Superior temporal gyrus (tissue), 1 donor: ENCODE measurements at regions not wholly inside any gene's neighbourhood (a gene's known extent, or its start where the extent isn't known, plus 50 kb on each side); places are given as distances from the start of the nearest gene placed in this dataset.
"Not testable (repeated sequence)": the region's sequence is repeated elsewhere in the genome, so short reads cannot be mapped to it uniquely, and the experiment has no call there.

Experiments used
- DNase-seq: peaks from one replicate; pipeline ENCODE4 v3.0.0-alpha.2; 2016; ENCODE audit errors: extremely low spot score

DNA sequence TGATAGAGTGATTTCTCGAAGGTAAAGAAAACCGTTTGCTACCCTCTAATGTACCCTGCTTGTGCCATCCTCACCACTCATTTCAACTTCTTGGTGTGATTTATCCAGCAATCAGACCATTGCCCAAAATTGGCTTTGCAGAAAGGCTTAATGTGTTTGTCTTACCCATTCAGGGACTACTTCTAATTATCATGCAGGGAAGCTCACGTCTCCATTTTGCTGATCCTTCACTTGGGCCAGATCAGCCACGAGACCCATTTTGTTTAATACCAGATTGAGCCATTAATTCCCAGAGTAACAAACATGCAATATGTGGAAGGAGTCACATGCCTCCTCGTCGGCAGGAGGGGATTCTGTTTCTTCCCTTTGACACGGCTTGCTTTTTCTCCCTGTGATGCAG lies 51.1 kb upstream of the CRY1 start:
- DNase-seq, result no peak

DNA sequence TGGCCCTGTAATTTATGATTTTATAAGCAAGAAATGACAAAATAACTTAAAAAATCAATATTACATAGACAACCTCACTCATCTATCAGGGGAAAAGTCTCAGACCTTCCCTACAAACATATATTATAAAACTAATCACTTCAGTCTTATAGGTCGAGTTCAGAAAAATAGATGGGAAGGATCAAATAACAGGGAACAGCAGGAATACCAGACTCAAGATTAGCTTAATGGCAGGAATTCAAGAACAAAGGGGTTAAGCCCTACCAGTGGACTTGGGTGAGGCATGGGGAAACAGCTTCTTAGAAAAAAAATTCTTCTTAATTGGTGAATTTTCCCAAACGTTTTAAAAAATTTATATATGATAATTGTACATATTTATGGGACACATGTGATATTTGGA lies 51.6 kb upstream of the CRY1 start:
- DNase-seq, result no peak

DNA sequence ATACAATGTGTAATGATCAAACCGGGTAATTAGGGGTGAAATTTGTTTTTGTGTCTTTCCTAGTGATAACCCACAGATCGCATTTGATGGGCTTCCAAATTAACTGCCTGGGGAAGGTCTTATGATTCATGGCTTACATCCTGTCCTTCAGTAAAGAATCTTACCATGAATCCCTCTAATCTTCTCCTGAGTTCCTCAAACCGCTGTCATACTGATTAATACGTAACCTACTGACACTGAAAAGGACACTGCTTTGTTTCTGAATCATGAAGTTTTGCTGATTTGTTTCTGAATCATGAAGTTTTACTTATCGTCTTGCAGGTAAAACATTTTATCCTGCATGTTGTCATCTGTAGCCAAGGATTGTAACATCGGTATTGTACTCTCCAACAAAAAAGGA lies 52.0 kb upstream of the CRY1 start:
- DNase-seq, result no peak

DNA sequence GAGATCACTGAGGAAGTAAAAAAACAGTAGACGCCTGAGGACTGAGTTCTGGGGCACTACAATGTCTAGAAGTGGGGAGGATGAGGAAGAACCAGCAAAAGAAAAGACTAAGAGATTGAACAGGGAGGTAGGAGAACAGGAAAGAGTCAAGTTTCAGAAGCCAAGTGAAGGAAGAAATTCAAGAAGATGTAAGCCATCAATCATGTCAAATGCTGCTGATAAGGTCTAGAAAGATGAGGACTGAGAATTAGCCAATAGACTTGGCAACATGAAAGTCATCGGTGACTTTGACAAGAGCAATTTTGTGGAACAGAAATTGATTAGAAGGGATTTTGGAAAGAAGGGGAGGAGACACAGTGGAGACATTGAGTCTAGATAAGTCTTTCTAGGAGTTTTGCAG lies 54.8 kb upstream of the CRY1 start:
- DNase-seq, result no peak

DNA sequence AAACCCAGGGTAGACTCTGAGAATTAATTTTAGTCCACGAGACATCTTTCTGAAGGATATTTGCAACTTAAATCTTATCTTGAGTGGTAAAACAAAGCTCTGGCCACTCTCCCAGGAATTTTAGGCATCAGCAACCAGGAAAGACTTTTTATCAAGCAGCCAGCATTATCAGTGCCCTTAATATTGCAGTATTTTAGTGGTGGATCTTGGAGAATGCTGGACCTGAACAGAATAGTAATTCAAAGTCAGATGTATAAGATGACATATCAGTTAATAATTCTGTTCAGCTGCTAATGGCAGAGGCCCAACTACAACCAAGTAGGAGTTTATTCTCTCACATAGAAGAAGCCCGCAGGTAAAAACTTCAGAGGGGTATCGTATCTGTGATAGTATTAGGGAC lies 59.0 kb upstream of the CRY1 start:
- no peak for DNase-seq

DNA sequence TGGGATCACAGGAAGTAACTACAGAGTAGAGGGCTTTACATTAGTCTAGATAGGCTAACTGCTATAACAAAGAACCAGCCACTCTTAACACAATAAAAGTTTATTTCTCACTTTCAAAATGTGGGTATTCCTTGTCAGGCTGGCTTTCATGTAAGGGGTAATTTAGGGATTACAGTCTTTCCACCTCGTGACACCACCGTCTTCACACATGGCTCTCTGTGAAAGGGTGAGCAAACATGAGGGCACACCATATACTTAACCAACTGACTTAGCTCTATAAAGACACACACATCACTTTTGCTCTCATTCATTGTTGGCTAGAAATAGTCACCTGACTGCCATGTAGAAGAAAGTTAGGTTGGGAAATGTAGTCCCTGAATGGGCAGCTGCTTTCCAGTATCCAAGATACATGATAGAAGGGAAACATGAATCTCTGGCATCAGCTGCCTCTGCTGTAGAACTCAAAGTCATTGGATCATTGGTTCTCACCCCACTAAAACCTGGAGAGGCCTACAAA lies 66.1 kb upstream of the CRY1 start:
- no peak for DNase-seq

DNA sequence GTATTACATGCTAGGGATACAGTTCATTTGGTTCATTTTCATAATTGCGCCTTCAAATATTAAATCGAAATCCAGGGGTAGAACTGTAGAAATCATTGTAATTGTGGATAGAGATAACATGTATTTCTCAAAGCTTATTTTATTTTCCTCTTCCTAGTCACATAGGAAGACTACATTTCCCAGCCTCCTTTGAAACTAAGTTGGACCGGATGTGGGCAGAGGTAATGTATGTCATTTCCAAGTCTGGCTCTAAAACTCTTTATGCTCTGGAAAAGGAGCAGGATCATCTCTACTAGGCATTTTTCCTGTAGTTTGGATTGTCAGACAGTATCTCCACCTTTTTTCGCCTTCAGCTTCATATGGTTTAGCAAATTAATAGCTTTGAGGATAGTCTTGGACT lies 70.1 kb upstream of the CRY1 start:
- no peak for DNase-seq

DNA sequence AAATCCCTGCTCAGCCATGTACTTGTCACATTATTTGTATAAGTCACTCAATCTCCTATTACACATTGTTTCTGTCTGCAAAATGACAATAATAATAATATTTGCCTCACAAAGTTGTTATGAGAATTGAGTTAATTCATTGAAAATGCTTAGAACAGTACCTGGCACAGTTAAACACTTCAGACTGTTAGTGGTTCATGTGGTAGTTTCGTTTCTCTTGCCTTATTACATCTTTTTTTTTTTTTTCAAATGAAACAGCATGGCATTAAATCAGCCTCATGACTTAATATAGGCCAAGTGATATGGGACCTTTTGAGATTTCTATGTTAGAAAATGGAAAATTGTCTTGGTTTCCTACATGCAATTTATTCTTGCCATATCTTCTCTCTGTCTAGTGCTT lies 71.0 kb upstream of the CRY1 start:
- no peak for DNase-seq

DNA sequence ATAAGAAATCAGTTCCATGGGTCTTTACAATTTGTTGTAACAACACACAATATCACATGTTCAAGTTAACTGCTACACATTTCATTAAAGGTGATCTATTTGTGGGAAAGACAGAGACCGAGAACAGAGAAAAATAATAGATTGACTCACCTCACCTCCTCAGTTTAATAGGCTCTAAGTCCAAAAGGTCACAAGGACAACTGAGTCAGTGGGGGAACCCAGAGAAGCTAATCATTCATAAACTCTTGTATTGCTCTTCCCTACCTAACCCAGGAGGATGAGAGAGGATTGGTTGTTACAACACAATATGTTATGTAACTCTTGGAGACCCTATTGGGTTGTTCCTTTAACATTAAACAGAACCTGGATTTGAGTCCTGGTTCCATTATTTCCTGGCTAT lies 72.2 kb upstream of the CRY1 start:
- no peak for DNase-seq

DNA sequence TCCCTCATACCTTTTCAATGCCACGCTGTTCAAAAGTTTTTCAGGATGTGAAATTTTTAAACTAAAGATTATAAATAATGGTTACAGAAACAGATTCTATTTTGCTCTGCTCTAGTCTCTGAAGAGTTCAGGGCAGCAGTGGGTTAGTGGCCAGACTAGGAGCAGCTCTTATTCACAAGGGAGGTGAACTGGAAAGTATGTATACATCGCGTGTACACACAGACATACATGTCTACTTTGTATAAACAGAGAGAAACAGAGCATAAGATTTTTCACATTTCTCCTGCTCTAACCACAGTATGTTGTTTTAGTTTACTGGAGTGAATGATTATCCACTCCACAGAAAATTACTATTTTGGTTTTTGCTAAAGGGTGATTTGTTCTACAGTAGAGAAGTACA lies 74.4 kb upstream of the CRY1 start:
- DNase-seq, result no peak

DNA sequence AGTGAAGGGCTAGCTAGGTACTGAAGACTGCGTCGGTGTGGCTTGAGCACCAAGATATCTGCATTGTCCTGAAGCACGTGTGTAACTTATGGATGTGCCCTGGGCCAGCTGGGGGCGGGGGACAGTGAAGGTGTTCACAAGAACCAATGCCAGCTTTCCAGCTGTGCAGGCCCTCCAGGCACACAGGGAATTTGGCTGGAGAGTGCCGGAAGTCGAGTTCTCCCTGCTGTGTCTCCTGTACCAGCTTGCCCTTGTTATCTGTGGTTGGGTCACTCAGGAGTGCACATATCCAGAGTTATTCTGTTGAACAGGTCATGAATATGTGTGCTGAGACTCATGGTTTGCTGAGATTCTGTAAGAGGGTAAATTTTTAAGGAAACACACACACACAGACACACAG lies 75.9 kb upstream of the CRY1 start:
- no peak for DNase-seq

DNA sequence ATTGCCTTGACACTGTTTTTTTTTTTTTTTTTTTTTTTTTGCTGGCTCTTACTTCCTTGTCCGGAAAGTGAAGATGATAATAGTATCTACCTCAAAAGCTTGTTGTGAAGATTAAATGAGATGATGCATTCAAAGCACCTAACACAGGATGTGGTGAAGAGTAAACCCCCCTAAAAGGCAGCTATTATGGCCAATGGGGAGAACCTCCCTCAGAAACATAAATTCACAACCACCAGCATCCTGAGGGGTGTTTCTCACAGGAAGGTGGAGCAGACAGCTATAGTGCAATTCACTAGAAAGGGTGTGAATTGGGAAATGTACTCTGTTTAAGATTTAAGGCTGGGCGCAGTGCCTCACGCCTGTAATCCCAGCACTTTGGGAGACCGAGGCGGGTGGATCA lies 85.4 kb upstream of the CRY1 start:
- DNase-seq, result no peak

DNA sequence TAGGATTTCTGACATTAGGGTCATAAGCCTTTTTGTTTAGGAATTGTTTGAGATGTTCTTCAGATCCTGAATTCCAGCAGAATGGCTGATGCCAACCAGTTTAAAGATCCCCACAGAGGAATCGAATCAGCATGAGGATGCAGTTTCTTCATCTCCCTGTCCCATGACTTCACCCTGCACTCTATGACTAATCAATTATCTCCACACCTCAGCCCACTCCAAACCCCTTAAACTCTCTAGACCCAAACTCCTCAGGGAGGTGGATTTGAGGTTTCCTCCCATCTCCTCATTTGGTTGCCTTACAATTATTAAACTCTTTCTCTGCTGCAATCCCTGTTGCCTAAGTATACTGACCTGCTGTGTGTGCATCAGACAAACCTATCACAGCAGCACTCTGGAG lies 86.5 kb upstream of the CRY1 start:
- no peak for DNase-seq

DNA sequence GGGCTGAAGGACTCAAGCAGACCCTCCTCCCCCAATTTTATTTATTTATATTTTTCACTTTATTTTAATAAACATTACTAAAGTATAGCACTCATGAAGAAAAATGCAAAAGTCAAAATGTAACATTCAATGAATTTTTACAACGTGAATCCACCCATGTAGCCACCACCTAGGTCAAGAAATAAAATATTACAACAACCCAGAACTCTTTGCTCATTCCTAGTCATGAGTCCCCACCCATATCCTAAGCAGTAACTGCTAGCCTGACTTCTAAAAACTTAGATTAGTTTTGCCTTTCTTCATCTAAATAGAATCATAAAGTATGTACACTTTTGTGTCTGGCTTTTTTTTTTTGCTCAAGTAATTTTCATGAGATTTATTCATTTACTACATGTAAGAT lies 86.9 kb upstream of the CRY1 start:
- DNase-seq, result no peak

DNA sequence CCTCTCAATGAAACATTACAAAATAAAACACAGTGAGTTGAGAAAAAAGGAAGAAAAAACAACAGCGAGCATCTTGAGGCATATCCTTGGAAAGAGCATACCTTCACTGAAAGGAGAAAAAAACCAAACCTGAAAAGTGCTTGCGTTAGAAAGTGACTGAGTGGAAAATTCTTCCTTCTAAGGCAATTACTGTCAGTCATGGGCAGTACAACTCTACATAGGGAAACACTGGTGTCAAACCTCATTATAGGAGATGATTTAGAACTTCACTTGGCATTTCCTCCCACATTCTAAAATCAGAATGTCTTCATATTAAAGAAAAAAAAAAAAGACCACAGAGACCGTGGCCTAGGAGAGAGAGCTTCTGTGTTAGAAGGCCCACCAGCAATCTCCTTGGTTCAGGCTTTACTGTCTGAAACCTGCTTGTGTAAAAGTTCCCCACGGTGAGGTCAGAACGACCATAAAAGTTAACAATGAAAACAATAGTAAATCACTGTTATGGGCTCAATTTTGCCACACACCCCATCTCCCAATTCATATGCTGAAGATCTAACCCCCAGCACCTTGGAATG lies 91.1 kb upstream of the CRY1 start:
- no peak for DNase-seq

DNA sequence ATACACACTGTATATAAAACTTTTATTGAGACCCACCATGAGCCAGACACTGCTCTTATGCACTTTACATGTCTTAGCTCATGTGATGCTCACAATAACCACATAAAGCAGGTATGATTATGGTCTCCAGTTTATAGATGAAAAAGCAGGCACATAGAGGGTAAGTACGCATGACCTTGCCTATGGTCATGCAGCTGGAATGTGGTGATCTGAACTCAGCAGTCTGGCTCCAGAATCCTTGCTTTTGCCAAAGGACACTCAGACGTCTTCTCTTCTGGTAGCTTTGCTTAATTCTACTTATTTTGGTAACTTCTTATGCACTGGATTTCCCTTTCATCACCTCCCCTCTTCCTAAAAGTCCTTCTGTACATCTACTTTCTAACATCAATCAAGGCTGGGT lies 103.3 kb upstream of the CRY1 start:
- no peak for DNase-seq

DNA sequence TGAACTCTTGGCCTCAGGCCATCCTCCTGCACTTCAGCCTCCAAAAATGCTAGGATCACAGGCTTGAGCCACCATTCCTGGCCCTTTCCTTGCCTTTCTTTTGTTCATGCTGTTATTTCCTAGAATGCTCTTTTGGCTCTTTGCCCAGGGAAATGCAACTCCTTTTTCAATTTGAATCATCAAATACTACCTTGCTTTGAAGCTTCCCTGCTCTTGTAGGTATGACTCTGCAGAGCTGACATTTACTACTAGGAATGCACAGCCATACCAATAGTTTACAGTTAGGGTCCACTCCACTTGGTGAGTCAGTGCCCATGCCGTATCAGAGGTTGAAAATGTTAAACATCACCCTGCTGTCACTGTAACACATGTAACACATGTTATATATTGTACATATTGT lies 107.0 kb upstream of the CRY1 start:
- no peak for DNase-seq

DNA sequence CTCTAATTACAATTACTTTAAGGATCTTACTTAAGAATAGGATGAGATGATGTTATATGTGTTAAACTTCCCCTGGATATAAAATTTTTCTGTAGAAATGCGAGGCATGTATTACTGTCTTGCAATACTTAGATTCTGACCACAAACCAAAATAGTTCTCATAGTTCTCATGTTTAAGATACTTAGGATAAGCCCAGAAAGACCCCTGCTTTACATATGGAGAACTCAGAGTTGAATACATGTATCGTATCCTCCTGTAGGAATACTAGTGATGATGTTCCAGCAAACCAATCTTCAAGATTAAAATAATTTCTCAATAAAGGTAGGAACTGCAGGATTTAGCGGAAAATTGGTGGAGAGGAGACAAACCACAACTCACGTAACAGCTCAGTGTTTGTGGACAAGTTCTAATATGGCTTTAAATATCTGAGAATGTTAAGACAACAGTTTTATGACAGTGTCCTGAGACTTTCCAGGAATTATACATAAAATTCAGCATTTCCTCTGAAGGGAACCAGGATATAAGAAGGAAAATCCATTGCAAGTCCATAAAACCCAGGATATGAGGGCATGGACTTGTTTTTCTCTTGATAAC lies 114.7 kb upstream of the CRY1 start:
- DNase-seq, result no peak

DNA sequence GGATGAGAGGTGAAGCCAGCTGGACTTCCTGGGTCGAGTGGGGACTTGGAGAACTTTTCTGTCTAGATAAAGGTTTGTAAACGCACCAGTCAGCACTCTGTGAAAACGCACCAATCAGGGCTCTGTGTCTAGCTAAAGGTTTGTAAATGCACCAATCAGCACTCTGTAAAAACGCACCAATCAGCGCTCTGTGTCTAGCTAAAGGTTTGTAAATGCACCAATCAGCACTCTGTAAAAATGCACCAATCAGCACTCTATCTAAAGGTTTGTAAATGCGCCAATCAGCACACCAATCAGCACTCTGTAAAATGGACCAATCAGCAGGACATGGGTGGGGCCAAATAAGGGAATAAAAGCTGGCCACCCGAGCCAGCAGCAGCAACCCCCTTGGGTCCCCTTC lies 116.4 kb upstream of the CRY1 start:
- not testable (repeated sequence) for DNase-seq

DNA sequence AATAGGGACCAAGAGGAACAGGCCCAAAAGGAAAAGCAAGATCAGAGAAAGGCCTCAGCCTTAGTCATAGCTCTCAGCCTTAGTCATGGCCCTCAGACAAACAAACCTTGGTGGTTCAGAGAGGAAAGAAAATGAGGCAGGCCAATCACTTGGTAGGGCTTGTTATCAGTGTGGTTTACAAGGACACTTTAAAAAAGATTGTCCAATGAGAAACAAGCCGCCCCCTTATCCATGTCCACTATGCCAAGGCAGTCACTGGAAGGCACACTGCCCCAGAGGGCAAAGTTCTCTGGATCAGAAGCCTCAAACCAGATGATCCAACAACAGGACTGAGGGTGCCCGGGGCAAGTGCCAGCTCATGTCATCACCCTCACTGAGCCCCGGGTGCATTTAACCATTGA lies 121.0 kb upstream of the CRY1 start:
- DNase-seq, result not testable (repeated sequence)

DNA sequence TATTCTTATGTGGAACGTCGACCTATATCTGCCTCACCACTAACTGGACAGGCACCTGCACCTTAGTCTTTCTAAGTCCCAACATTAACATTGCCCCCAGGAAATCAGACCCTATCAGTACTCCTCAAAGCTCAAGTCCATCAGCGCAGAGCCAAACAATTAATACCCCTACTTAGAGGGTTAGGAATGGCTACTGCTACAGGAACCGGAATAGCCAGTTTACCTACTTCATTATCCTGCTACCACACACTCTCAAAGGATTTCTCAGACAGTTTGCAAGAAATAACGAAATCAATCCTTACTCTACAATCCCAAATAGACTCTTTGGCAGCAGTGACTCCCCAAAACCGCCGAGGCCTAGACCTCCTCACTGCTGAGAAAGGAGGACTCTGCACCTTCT lies 123.1 kb upstream of the CRY1 start:
- not testable (repeated sequence) for DNase-seq

DNA sequence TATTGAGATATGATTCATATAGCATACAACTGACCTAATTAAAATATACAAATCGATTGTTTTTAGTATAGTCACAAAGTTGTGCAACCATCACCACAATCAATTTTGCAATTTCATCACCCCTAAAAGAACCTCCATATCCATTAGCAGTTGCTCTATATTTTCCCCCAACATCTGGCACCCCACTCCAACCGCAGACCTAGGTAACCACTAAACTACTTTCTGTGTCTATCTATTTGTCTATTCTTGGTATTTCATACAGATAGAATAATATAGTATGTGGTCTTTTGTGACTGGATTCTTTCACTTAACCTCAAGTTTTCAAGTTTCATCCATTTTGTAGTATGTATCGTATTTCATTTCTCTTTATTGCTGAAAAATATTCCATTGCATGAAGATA lies 126.0 kb upstream of the CRY1 start:
- no peak for DNase-seq

DNA sequence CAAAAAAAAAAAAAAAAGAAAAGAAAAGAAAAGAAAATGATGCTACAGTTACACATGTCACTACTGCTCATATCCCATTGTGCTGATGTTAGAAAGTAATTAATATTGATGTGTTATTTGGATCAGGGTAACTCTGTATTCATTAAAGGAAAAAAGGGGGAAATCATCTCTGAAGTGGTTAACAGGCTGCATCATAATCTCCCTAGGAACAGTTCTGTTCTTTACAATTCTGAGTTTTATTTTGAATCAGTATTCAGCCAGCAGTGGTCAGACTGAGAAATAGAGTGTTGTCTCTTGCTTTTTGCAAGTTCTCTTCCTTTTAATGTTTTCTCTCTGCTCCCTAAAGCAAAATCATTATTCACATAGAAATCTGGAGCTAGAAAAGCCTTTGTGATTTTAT lies 128.6 kb upstream of the CRY1 start:
- DNase-seq, result no peak

DNA sequence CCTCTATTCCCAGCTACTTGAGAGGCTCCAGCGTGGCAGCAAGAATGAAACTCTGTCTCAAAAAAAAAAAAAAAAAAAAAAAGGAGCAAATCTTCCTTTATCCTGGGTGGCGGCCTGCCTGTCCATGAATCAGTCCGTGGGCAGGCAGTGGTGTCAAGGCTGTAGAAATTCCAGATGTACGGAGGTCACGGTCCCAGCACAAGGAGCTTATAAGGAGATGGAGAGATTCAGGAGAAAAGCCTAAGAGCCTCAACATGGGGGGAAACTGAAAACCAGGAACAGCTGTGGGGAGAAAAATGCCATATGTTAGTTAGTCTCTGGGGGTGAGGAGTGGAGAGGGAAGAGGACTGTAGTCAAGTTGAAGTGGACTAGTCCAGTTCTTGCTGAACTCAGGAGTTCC lies 130.5 kb upstream of the CRY1 start:
- no peak for DNase-seq
